ENCODE measurements at regions not wholly inside any gene's neighbourhood (a gene's known extent, or its start where the extent isn't known, plus 50 kb on each side); places are given as distances from the start of the nearest gene placed in this dataset.

GRCh38 chr2:120940726-120941256 is 205.1 kb downstream of the GLI2 start:
- no peak for DNase-seq

- no peak for DNase-seq
Observed at GRCh38 chr2:120941571-120942120, 206.0 kb downstream of the GLI2 start.

- no peak for DNase-seq
Observed at GRCh38 chr2:120942658-120943057, 207.0 kb downstream of the GLI2 start.

- no peak for DNase-seq
Observed at GRCh38 chr2:120943403-120944034, 207.9 kb downstream of the GLI2 start.

- no peak for DNase-seq
Observed at GRCh38 chr2:120944575-120944974, 208.9 kb downstream of the GLI2 start.

GRCh38 chr2:120945091-120945490 is 209.4 kb downstream of the GLI2 start:
- DNase-seq: no peak

- no peak for DNase-seq
Observed at GRCh38 chr2:120945832-120946499, 210.3 kb downstream of the GLI2 start.

- DNase-seq: no peak
Observed at GRCh38 chr2:120947327-120947726, 211.7 kb downstream of the GLI2 start.

- DNase-seq: no peak
Observed at GRCh38 chr2:120947982-120948661, 212.5 kb downstream of the GLI2 start.

GRCh38 chr2:120948662-120949011 is 213.0 kb downstream of the GLI2 start:
- DNase-seq: no peak

GRCh38 chr2:120949027-120949956 is 213.6 kb downstream of the GLI2 start:
- DNase-seq: no peak

GRCh38 chr2:120949957-120950590 is 214.4 kb downstream of the GLI2 start:
- DNase-seq: no peak

- no peak for DNase-seq
Observed at GRCh38 chr2:120951693-120952092, 216.0 kb downstream of the GLI2 start.

- no peak for DNase-seq
Observed at GRCh38 chr2:120952318-120952717, 216.7 kb downstream of the GLI2 start.

- no peak for DNase-seq
Observed at GRCh38 chr2:120953066-120953756, 217.5 kb downstream of the GLI2 start.

- DNase-seq: no peak
Observed at GRCh38 chr2:120953843-120954584, 218.3 kb downstream of the GLI2 start.

- DNase-seq: no peak
Observed at GRCh38 chr2:120954939-120955338, 219.3 kb downstream of the GLI2 start.

GRCh38 chr2:120955427-120955826 is 219.8 kb downstream of the GLI2 start:
- no peak for DNase-seq

GRCh38 chr2:120956486-120957156 is 221.0 kb downstream of the GLI2 start:
- no peak for DNase-seq

- DNase-seq: no peak
Observed at GRCh38 chr2:120957905-120958304, 222.2 kb downstream of the GLI2 start.
